ENCODE measurements at regions not wholly inside any gene's neighbourhood (a gene's known extent, or its start where the extent isn't known, plus 50 kb on each side); places are given as distances from the start of the nearest gene placed in this dataset.

DNA sequence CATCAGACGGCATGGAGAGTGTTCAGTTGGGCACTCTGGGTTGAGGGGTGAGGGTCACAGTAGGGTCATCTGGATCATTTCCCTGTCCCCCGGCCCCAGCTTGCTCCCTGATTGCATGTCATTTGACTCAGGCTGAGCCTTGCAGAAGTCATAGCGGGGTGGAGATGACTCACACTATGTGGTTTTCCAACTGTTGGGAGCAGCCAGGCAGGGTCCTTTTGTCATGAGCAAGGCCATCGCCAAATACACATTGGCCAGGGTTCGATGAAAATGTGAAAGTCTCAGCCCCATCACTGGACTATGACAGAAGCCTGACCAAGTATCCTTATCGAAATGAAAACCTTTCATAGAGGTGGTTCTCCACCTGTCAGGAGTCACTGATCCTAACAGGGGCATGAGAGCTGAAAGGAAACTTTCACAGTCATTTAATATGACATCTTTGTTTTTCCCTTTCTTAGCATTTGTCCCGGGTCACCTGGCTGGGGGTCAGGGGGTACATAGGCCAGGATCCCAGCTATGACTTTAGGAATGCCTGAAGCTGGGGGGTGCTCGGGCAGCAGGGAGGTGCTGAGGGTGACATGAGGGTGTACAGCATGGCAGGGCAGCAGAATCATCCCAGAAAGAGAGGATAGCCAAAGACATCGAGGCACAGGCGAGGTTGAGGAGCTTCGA, 70.2 kb upstream of the CD93 start (continued):
- TF ChIP-seq ZNF668 (CRISPR knock-in tag; IDR thresholded peaks at IDR 0.05) (peak; percentile 26; the same call in 1 of the 2 replicates), JUNB (CRISPR knock-in tag; conservative IDR thresholded peaks at IDR 0.05) (0 out of 2 replicates have a peak, but pooled peaks have one; percentile 33), ZNF695 (CRISPR knock-in tag; IDR thresholded peaks at IDR 0.05) (no peak), BDP1 (IDR thresholded peaks at IDR 0.05; ENCODE audit: insufficient read depth, insufficient read length) (no peak), HNRNPL (IDR thresholded peaks at IDR 0.05; ENCODE audit: low read depth, low read length) (no peak), KAT8 (IDR thresholded peaks at IDR 0.05; ENCODE audit: low read depth) (no peak), TCF3 (CRISPR knock-in tag; IDR thresholded peaks at IDR 0.05) (peak; percentile 41), HIVEP1 (CRISPR knock-in tag; IDR thresholded peaks at IDR 0.05) (peak; percentile 87), KAT2B (IDR thresholded peaks at IDR 0.05; ENCODE audit: low read depth, low read length) (no peak), ZBED1 (IDR thresholded peaks at IDR 0.05) (no peak), GABPB2 (CRISPR knock-in tag; conservative IDR thresholded peaks at IDR 0.05) (no peak), NELFE (IDR thresholded peaks at IDR 0.05; ENCODE audit: insufficient read depth, insufficient read length) (no peak), NEUROD1 (IDR thresholded peaks at IDR 0.05; ENCODE audit: borderline replicate concordance, low read depth, low read length, partially characterized antibody) (peak; percentile 78), ZNF274 (IDR thresholded peaks at IDR 0.05; ENCODE audit: borderline replicate concordance, low read depth, low read length) (no peak), ZKSCAN1 (IDR thresholded peaks at IDR 0.05; ENCODE audit: low read depth, low read length) (no peak)
- TF ChIP-seq, protein P1, sequence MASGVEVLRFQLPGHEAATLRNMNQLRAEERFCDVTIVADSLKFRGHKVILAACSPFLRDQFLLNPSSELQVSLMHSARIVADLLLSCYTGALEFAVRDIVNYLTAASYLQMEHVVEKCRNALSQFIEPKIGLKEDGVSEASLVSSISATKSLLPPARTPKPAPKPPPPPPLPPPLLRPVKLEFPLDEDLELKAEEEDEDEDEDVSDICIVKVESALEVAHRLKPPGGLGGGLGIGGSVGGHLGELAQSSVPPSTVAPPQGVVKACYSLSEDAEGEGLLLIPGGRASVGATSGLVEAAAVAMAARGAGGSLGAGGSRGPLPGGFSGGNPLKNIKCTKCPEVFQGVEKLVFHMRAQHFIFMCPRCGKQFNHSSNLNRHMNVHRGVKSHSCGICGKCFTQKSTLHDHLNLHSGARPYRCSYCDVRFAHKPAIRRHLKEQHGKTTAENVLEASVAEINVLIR (CRISPR knock-in tag; IDR thresholded peaks at IDR 0.05) = peak; percentile 75
- TF ChIP-seq, protein P2, sequence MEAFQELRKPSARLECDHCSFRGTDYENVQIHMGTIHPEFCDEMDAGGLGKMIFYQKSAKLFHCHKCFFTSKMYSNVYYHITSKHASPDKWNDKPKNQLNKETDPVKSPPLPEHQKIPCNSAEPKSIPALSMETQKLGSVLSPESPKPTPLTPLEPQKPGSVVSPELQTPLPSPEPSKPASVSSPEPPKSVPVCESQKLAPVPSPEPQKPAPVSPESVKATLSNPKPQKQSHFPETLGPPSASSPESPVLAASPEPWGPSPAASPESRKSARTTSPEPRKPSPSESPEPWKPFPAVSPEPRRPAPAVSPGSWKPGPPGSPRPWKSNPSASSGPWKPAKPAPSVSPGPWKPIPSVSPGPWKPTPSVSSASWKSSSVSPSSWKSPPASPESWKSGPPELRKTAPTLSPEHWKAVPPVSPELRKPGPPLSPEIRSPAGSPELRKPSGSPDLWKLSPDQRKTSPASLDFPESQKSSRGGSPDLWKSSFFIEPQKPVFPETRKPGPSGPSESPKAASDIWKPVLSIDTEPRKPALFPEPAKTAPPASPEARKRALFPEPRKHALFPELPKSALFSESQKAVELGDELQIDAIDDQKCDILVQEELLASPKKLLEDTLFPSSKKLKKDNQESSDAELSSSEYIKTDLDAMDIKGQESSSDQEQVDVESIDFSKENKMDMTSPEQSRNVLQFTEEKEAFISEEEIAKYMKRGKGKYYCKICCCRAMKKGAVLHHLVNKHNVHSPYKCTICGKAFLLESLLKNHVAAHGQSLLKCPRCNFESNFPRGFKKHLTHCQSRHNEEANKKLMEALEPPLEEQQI (IDR thresholded peaks at IDR 0.05) = no peak
- TF ChIP-seq, protein P3, sequence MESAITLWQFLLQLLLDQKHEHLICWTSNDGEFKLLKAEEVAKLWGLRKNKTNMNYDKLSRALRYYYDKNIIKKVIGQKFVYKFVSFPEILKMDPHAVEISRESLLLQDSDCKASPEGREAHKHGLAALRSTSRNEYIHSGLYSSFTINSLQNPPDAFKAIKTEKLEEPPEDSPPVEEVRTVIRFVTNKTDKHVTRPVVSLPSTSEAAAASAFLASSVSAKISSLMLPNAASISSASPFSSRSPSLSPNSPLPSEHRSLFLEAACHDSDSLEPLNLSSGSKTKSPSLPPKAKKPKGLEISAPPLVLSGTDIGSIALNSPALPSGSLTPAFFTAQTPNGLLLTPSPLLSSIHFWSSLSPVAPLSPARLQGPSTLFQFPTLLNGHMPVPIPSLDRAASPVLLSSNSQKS (CRISPR knock-in tag; IDR thresholded peaks at IDR 0.05) = no peak
- TF ChIP-seq, protein P4, sequence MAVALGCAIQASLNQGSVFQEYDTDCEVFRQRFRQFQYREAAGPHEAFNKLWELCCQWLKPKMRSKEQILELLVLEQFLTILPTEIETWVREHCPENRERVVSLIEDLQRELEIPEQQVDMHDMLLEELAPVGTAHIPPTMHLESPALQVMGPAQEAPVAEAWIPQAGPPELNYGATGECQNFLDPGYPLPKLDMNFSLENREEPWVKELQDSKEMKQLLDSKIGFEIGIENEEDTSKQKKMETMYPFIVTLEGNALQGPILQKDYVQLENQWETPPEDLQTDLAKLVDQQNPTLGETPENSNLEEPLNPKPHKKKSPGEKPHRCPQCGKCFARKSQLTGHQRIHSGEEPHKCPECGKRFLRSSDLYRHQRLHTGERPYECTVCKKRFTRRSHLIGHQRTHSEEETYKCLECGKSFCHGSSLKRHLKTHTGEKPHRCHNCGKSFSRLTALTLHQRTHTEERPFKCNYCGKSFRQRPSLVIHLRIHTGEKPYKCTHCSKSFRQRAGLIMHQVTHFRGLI (CRISPR knock-in tag; IDR thresholded peaks at IDR 0.05) = peak; percentile 73
- TF ChIP-seq, protein P5, sequence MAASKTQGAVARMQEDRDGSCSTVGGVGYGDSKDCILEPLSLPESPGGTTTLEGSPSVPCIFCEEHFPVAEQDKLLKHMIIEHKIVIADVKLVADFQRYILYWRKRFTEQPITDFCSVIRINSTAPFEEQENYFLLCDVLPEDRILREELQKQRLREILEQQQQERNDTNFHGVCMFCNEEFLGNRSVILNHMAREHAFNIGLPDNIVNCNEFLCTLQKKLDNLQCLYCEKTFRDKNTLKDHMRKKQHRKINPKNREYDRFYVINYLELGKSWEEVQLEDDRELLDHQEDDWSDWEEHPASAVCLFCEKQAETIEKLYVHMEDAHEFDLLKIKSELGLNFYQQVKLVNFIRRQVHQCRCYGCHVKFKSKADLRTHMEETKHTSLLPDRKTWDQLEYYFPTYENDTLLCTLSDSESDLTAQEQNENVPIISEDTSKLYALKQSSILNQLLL (CRISPR knock-in tag; IDR thresholded peaks at IDR 0.05; ENCODE audit: borderline replicate concordance) = no peak
- TF ChIP-seq, protein P6, sequence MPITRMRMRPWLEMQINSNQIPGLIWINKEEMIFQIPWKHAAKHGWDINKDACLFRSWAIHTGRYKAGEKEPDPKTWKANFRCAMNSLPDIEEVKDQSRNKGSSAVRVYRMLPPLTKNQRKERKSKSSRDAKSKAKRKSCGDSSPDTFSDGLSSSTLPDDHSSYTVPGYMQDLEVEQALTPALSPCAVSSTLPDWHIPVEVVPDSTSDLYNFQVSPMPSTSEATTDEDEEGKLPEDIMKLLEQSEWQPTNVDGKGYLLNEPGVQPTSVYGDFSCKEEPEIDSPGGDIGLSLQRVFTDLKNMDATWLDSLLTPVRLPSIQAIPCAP (CRISPR knock-in tag; IDR thresholded peaks at IDR 0.05; ENCODE audit: borderline replicate concordance) = no peak
